Hepatocyte (in vitro differentiated cells): ENCODE measurements at regions not wholly inside any gene's neighbourhood (a gene's known extent, or its start where the extent isn't known, plus 50 kb on each side); places are given as distances from the start of the nearest gene placed in this dataset.

Experiments
- CTCF ChIP-seq: fragments of 200-600 bp; sonication (generic); IDR thresholded peaks from 2 replicates; pipeline ENCODE4 v1.5.1; 2016; ENCODE audit warnings: antibody characterized with exemption, mild to moderate bottlenecking; ENCODE audit not compliant: poor library complexity
- EZH2 ChIP-seq: fragments of 200-600 bp; sonication (generic); IDR thresholded peaks from 2 replicates; pipeline ENCODE4 v1.6.1; 2016; ENCODE audit warnings: antibody characterized with exemption, mild to moderate bottlenecking, borderline replicate concordance
- EZH2phosphoT487 ChIP-seq: fragments of 200-600 bp; sonication (generic); IDR thresholded peaks from one replicate; pipeline ENCODE4 v1.6.1; 2018; ENCODE audit warnings: antibody characterized with exemption, mild to moderate bottlenecking, low read depth, moderate library complexity; ENCODE audit not compliant: unreplicated experiment, severe bottlenecking

GRCh38 chr11:130649801-130650200 is 201.4 kb downstream of the ADAMTS15 start:
- TF ChIP-seq CTCF (no peak), EZH2 (no peak), EZH2phosphoT487 (no peak)
